Activated T-cell treated with anti-CD3 and anti-CD28 coated beads, Interleukin-2, amount 50 U/mL, for 4 hours (primary cell): ENCODE measurements at regions not wholly inside any gene's neighbourhood (a gene's known extent, or its start where the extent isn't known, plus 50 kb on each side); places are given as distances from the start of the nearest gene placed in this dataset.
A peak's percentile ranks its signal among the peaks of the same experiment; 100 is the strongest.

Experiments
- ATAC-seq, 2 donors: fragments of 200-7000 bp; cut with Tn5 transposase; one replicate each; pipeline ENCODE4 v1.10.0; 2021
- DNase-seq: peaks from one replicate; pipeline ENCODE4 v3.0.0-alpha.2; 2020
- H3K27me3 Mint-ChIP-seq: one replicate; pipeline ENCODE4 v1.8.0; 2021; ENCODE audit warnings: low read depth, mixed read lengths
- H3K36me3 Mint-ChIP-seq: one replicate; pipeline ENCODE4 v1.8.0; 2022; ENCODE audit warnings: mixed read lengths; ENCODE audit not compliant: insufficient read depth
- H3K4me1 Mint-ChIP-seq: one replicate; pipeline ENCODE4 v1.8.0; 2021; ENCODE audit warnings: low read depth, mixed read lengths
- H3K4me3 Mint-ChIP-seq: one replicate; pipeline ENCODE4 v1.8.0; 2021; ENCODE audit warnings: mild to moderate bottlenecking, moderate library complexity, mixed read lengths
- H3K9me3 Mint-ChIP-seq: one replicate; pipeline ENCODE4 v1.8.0; 2021; ENCODE audit warnings: mixed read lengths

DNA sequence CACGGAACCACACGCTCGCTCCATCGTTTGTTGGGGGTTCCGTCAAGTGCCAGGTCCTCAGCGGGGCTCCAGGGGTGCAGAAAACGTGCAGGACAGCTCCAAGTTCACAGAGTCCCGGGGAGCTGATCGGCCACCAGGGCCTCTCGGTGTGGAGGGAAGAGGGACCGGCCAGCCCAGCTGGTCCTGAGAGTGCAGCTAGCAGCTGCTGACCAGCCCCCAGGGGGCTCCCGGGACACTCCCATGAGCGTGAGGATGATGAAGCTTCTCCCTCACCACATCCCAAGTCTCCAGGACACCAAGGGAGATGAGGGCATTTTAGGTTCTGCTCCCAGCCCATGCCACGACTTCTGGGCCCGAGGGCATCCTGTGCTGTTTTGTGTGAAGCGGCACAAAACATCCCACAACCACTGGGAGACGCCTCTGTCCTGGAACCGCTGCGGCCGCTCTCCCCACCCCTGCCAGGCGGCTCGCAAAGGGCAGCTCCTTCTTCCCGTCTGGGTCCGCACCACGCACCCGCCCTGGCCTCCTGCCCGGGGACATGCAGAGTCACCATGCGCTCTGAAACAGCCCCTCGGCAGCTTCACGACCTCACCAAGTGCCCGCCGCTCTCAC is 67.5 kb upstream of the IRX4 start:
- H3K36me3 Mint-ChIP-seq, result no peaks in the 10 kb centered on the region
- DNase-seq (no peak), ATAC-seq (no peak)
- H3K4me1 Mint-ChIP-seq, result no peaks in the 10 kb centered on the region
- peaks cover 43% of the 10 kb centered on the region for H3K27me3 Mint-ChIP-seq
- no peak overlapping the region for H3K4me3 Mint-ChIP-seq
- no peaks in the 10 kb centered on the region for H3K9me3 Mint-ChIP-seq

GRCh38 chr5:1949253-1949652 is 66.5 kb upstream of the IRX4 start:
- H3K4me1 Mint-ChIP-seq, result no peaks in the 10 kb centered on the region
- ATAC-seq (no peak), DNase-seq (no peak)
- H3K36me3 Mint-ChIP-seq, result no peaks in the 10 kb centered on the region
- H3K27me3 Mint-ChIP-seq, result peaks cover 42% of the 10 kb centered on the region
- H3K9me3 Mint-ChIP-seq, result no peaks in the 10 kb centered on the region
- no peak overlapping the region for H3K4me3 Mint-ChIP-seq

GRCh38 chr5:1948663-1949191 is 66.0 kb upstream of the IRX4 start:
- no peak overlapping the region for H3K4me3 Mint-ChIP-seq
- no peaks in the 10 kb centered on the region for H3K9me3 Mint-ChIP-seq
- H3K27me3 Mint-ChIP-seq, result peaks cover 40% of the 10 kb centered on the region
- ATAC-seq (no peak), DNase-seq (no peak)
- no peaks in the 10 kb centered on the region for H3K36me3 Mint-ChIP-seq
- no peaks in the 10 kb centered on the region for H3K4me1 Mint-ChIP-seq

- ATAC-seq, result no peak
- Mint-ChIP-seq H3K36me3 (no peaks in the 10 kb centered on the region), H3K4me1 (no peaks in the 10 kb centered on the region), H3K4me3 (no peak overlapping the region), H3K9me3 (no peaks in the 10 kb centered on the region), H3K27me3 (peaks cover 36% of the 10 kb centered on the region)
- no peak for DNase-seq
These were observed 65.4 kb upstream of the IRX4 start for GRCh38 chr5:1948111-1948510.

- ATAC-seq (no peak), DNase-seq (no peak)
- Mint-ChIP-seq H3K36me3 (no peaks in the 10 kb centered on the region), H3K27me3 (peaks cover 29% of the 10 kb centered on the region), H3K4me3 (no peak overlapping the region), H3K4me1 (no peaks in the 10 kb centered on the region), H3K9me3 (no peaks in the 10 kb centered on the region)
These were observed 64.1 kb upstream of the IRX4 start for GRCh38 chr5:1946776-1947175.

- Mint-ChIP-seq H3K4me1 (no peaks in the 10 kb centered on the region), H3K27me3 (peaks cover 24% of the 10 kb centered on the region), H3K9me3 (no peaks in the 10 kb centered on the region), H3K36me3 (no peaks in the 10 kb centered on the region), H3K4me3 (no peak overlapping the region)
- ATAC-seq (no peak), DNase-seq (no peak)
These were observed 63.5 kb upstream of the IRX4 start for GRCh38 chr5:1946122-1946677.

- H3K9me3 Mint-ChIP-seq, result no peaks in the 10 kb centered on the region
- ATAC-seq (peak in 1 of 2 donors; percentile 14), DNase-seq (no peak)
- no peak overlapping the region for H3K4me3 Mint-ChIP-seq
- no peaks in the 10 kb centered on the region for H3K36me3 Mint-ChIP-seq
- no peaks in the 10 kb centered on the region for H3K4me1 Mint-ChIP-seq
- peaks cover 18% of the 10 kb centered on the region for H3K27me3 Mint-ChIP-seq
These were observed 62.9 kb upstream of the IRX4 start for GRCh38 chr5:1945606-1946005.

DNA sequence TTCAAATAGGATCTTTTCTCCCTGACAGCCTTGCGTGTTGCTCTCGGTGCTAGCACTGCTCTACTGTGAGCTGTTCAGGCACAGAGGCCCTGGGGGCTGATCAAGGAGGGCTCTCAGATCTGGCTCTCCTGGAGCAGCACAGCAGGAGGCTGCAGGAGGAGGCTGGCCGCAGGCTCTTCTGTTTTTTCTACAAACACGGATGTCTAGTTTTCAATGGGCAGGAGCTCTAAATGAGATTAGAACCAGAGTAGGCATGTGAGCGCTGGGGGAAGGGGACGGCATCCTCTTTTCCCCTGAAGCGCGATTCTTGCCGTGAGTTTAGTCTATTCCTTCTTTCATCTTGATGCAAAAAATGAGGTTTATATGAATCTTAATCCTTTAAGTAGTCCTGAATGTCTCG is 61.7 kb upstream of the IRX4 start:
- DNase-seq (no peak), ATAC-seq (no peak)
- no peaks in the 10 kb centered on the region for H3K36me3 Mint-ChIP-seq
- H3K4me1 Mint-ChIP-seq, result no peaks in the 10 kb centered on the region
- peaks cover 17% of the 10 kb centered on the region for H3K27me3 Mint-ChIP-seq
- H3K4me3 Mint-ChIP-seq, result no peak overlapping the region
- H3K9me3 Mint-ChIP-seq, result no peaks in the 10 kb centered on the region

GRCh38 chr5:1943481-1943880 is 60.8 kb upstream of the IRX4 start:
- Mint-ChIP-seq H3K27me3 (peaks cover 17% of the 10 kb centered on the region), H3K36me3 (no peaks in the 10 kb centered on the region), H3K4me1 (no peaks in the 10 kb centered on the region), H3K4me3 (no peak overlapping the region), H3K9me3 (no peaks in the 10 kb centered on the region)
- DNase-seq, result no peak
- no peak for ATAC-seq

DNA sequence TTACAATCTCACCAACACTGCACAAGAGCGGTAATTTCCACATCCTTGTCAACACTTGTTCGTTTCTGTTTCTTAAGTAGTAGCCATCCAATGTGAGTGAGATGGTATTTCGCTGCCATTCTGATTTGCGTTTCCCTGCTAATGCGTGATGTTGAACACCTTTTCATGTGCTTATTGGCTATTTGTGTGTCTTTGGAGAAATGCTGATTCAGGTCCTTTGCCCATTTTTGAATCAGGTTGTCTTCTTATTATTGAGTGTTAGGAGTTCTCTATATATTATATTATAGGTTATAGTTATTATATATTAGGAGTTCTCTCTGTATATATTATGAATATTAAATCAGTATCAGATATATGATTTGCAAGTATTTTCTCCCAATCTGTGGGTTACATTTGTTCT is 59.9 kb upstream of the IRX4 start:
- Mint-ChIP-seq H3K4me3 (no peak overlapping the region), H3K9me3 (no peaks in the 10 kb centered on the region), H3K27me3 (peaks cover 19% of the 10 kb centered on the region), H3K36me3 (no peaks in the 10 kb centered on the region), H3K4me1 (no peaks in the 10 kb centered on the region)
- no peak for ATAC-seq
- DNase-seq, result no peak

DNA sequence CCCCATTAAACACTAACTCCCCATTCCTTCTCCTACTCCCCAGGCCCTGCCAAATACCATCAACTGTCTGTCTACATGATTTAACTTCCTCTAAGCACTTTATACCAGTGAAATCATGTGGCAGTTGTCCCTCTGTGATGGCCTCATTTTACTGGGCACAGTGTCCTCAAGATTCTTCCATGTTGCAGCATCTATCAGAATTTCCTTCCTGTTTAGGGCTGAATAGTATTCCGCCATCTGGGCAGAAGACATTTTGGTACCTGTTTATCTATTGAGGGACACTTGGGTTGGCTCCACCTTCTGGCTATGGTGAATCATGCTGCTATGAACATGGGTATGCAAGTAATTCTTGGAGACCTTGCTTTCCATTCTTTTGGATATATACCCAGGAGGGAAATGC is 59.4 kb upstream of the IRX4 start:
- H3K27me3 Mint-ChIP-seq, result peaks cover 19% of the 10 kb centered on the region
- ATAC-seq (no peak), DNase-seq (no peak)
- H3K9me3 Mint-ChIP-seq, result no peaks in the 10 kb centered on the region
- H3K4me1 Mint-ChIP-seq, result no peaks in the 10 kb centered on the region
- H3K36me3 Mint-ChIP-seq, result no peaks in the 10 kb centered on the region
- H3K4me3 Mint-ChIP-seq, result no peak overlapping the region

DNA sequence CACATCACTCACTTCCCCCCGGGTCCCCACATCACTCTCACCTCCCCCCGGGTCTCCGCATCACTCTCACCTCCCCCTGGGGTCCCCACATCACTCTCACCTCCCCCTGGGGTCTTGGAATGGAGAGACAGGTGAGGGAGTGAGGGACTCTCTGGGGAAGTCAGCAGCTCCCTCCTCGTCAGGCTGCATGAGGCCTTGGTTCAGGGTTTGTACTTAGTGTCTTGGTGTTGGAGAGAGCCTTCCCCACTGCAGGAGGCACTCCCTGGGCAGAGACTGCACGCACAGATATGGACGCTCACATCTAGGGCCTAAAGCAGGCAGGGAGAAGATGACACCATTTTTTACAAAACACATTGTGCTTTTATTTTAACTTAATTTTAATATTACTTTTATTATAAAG is 56.5 kb upstream of the IRX4 start:
- peaks cover 21% of the 10 kb centered on the region for H3K27me3 Mint-ChIP-seq
- no peaks in the 10 kb centered on the region for H3K4me1 Mint-ChIP-seq
- DNase-seq (no peak), ATAC-seq (no peak)
- no peaks in the 10 kb centered on the region for H3K9me3 Mint-ChIP-seq
- no peak overlapping the region for H3K4me3 Mint-ChIP-seq
- H3K36me3 Mint-ChIP-seq, result no peaks in the 10 kb centered on the region

- no peak for ATAC-seq
- peaks cover 25% of the 10 kb centered on the region for H3K27me3 Mint-ChIP-seq
These were observed 55.7 kb upstream of the IRX4 start for GRCh38 chr5:1938310-1939000.

GRCh38 chr5:1937590-1937989 is 54.9 kb upstream of the IRX4 start:
- no peaks in the 10 kb centered on the region for H3K9me3 Mint-ChIP-seq
- no peak for ATAC-seq
- DNase-seq, result no peak
- no peaks in the 10 kb centered on the region for H3K4me1 Mint-ChIP-seq
- H3K4me3 Mint-ChIP-seq, result no peak overlapping the region
- H3K36me3 Mint-ChIP-seq, result no peaks in the 10 kb centered on the region
- H3K27me3 Mint-ChIP-seq, result peaks cover 33% of the 10 kb centered on the region

More at GRCh38 chr5:1938310-1939000, 55.7 kb upstream of the IRX4 start:
- DNase-seq, result no peak
- Mint-ChIP-seq H3K9me3 (no peaks in the 10 kb centered on the region), H3K4me1 (no peaks in the 10 kb centered on the region), H3K36me3 (no peaks in the 10 kb centered on the region), H3K4me3 (no peak overlapping the region)

DNA sequence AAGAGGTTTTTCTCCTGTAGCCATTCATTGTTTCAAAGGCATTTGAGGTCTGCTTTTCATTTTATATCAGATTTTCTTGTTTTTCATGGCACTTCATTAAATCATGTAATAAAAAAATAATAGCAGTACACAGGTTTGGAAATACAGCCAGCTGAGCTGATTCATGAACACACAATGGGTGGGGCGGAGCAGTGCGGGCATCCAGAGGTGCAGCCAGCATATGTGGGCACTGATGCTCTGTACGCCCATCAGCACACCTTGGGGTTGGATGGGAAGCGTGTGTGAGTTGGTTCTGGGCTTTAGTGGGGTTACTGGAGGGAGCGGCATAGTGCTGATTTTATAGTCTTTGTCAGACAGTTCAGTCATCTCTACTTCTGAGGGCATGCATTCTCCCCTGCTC is 54.2 kb upstream of the IRX4 start:
- ATAC-seq (no peak), DNase-seq (no peak)
- Mint-ChIP-seq H3K4me3 (no peak overlapping the region), H3K27me3 (peaks cover 34% of the 10 kb centered on the region), H3K36me3 (no peaks in the 10 kb centered on the region), H3K4me1 (no peaks in the 10 kb centered on the region), H3K9me3 (no peaks in the 10 kb centered on the region)
